Kidney (tissue), 13 donors: ENCODE measurements at regions not wholly inside any gene's neighbourhood (a gene's known extent, or its start where the extent isn't known, plus 50 kb on each side); places are given as distances from the start of the nearest gene placed in this dataset.
"Not testable (repeated sequence)": the region's sequence is repeated elsewhere in the genome, so short reads cannot be mapped to it uniquely, and the experiment has no call there.

Experiments
- DNase-seq, 5 donors: peaks; one replicate each; pipeline ENCODE4 v3.0.0-alpha.2; 2013 to 2020
- FAIRE-seq: peaks from 2 replicates; lab custom pipeline; 2012; peaks lifted over from hg19 to GRCh38; lab: Jason Lieb, UNC
- H3K27ac ChIP-seq, 2 donors: one replicate each; pipeline ENCODE4 v1.7.0; 2013; ENCODE audit warnings: low read depth in 2 of 2, low read length in 2 of 2, inconsistent platforms in 1 of 2
- H3K27me3 ChIP-seq: one replicate; pipeline ENCODE4 v1.7.1; 2013; ENCODE audit warnings: low read length, inconsistent platforms; ENCODE audit not compliant: control insufficient read depth, insufficient read depth
- H3K36me3 ChIP-seq, 3 donors: one replicate each; pipeline versions ENCODE4 v1.7.0 to v1.7.1; 2013; ENCODE audit warnings: low read length in 3 of 3, control low read depth in 1 of 3, inconsistent platforms in 1 of 3; ENCODE audit not compliant: insufficient read depth in 3 of 3, control insufficient read depth in 2 of 3
- H3K4me1 ChIP-seq, 3 donors: one replicate each; pipeline versions ENCODE4 v1.7.0 to v1.7.1; 2013; ENCODE audit warnings: low read length in 3 of 3, inconsistent platforms in 1 of 3, low read depth in 1 of 3; ENCODE audit not compliant: control insufficient read depth in 2 of 3, insufficient read depth in 2 of 3
- H3K4me3 ChIP-seq, 3 donors: one replicate each; pipeline versions ENCODE4 v1.7.0 to v1.8.1; 2013; ENCODE audit warnings: low read length in 3 of 3, control low read depth in 1 of 3, inconsistent platforms in 1 of 3
- H3K9ac ChIP-seq, 3 donors: one replicate each; pipeline versions ENCODE4 v1.7.0 to v1.7.1; 2013; ENCODE audit warnings: low read length in 3 of 3, control low read depth in 1 of 3, inconsistent platforms in 1 of 3
- H3K9me3 ChIP-seq, 3 donors: one replicate each; pipeline versions ENCODE4 v1.7.0 to v1.7.1; 2013; ENCODE audit warnings: low read length in 3 of 3, control low read depth in 1 of 3, inconsistent platforms in 1 of 3; ENCODE audit not compliant: control insufficient read depth in 2 of 3, insufficient read depth in 1 of 3
- intact Hi-C: fragments of 100-400 bp; cut with DNase I; formaldehyde crosslinking; loops from one replicate; pipeline ENCODE4 v1.11.1; 2022
- TF ChIP-seq, protein P1 (sequence below): IDR thresholded peaks from 3 replicates; pipeline ENCODE4 v1.5.1; 2012; ENCODE audit warnings: mild to moderate bottlenecking, moderate library complexity, borderline replicate concordance; ENCODE audit not compliant: insufficient read depth; ENCODE audit errors: extremely low read depth
- donor health status: control.
- donor health status: control.
- donor health status: control.
- donor health status: control.
- donor health status: control.
- donor health status: DM: yes; HTN: yes; CAD: no.
- donor health status: Normal renal cell carcinoma (clear cell type).

DNA sequence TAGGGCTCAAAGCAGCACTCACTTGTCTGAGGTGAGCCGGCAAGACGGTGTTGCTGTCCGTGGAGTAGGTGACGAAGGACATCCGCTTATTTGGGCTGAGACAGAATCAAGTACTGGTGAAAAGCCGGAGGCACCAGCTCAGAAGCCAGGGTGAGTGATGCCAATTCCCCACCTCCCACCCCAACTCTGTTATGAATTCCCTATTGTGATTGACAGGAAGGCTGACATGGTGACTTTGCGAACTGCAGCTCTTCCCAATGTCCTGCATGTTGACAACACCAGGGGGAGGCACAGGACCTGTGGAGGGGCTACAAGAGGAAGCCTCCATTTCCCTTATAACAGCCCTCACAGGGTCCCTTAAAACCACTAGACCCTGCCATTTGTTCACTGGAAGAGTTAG, 52.3 kb upstream of the MSMB start:
- TF ChIP-seq, protein P1, sequence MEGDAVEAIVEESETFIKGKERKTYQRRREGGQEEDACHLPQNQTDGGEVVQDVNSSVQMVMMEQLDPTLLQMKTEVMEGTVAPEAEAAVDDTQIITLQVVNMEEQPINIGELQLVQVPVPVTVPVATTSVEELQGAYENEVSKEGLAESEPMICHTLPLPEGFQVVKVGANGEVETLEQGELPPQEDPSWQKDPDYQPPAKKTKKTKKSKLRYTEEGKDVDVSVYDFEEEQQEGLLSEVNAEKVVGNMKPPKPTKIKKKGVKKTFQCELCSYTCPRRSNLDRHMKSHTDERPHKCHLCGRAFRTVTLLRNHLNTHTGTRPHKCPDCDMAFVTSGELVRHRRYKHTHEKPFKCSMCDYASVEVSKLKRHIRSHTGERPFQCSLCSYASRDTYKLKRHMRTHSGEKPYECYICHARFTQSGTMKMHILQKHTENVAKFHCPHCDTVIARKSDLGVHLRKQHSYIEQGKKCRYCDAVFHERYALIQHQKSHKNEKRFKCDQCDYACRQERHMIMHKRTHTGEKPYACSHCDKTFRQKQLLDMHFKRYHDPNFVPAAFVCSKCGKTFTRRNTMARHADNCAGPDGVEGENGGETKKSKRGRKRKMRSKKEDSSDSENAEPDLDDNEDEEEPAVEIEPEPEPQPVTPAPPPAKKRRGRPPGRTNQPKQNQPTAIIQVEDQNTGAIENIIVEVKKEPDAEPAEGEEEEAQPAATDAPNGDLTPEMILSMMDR, result no peak
- H3K4me1 ChIP-seq, result no peaks in the 10 kb centered on the region
- FAIRE-seq, result no peak
- no peaks in the 10 kb centered on the region for H3K36me3 ChIP-seq
- no peaks in the 10 kb centered on the region for H3K27me3 ChIP-seq
- H3K27ac ChIP-seq, result no peak overlapping the region
- H3K4me3 ChIP-seq, result no peak overlapping the region
- DNase-seq, result no peak
- no peaks in the 10 kb centered on the region for H3K9me3 ChIP-seq
- intact Hi-C loops, result no loop called here
- H3K9ac ChIP-seq, result no peak overlapping the region

DNA sequence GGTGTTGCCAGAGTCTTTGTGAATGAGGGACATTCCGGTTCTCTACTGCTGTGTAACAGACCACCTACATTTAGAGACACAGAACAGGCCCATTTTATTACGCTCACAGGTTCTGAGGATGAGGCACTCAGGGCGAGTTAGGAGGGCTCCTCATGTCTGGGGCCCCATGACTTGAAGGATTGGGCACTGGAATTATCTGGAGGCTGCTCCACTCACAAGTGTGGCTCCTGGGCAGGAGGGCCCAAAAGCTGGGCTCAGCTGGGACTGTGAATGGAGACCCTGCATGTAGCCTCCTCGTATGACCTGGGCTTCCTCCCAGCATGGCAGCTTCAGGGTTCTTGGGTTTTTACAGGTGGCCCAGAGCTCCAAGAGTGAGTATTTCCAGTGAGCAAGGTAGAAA, 52.9 kb upstream of the MSMB start:
- not testable (repeated sequence) for H3K4me3 ChIP-seq

DNA sequence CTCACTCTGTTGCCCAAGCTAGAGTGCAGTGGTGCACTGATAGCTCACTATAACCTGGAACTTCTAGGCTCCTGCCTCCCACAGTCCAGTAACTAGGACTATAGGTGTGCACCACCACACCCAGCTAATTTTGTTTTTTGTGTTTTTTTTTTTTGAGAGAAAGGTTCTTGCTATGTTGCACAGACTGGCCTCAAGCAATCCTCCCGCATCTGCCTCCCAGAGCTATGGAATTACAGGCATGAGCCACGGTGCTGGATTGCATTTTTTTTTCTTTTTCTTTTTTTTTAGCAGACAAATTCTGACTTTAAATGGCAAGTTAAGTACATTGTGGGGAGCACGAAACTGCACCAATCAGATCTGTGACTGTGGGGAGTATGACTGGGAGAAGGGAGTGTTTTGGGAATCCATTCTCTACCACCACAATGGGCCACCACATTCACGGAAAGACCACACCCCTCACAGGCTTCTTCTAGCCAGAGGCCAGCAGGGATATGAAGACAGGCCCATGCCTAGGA, 58.1 kb upstream of the MSMB start:
- TF ChIP-seq, protein P1, result no peak
- no peak for FAIRE-seq
- H3K9me3 ChIP-seq, result no peaks in the 10 kb centered on the region
- no peak for DNase-seq
- no peak overlapping the region for H3K27ac ChIP-seq
- H3K4me1 ChIP-seq, result peaks cover 0 to 6% (median 3%) of the 10 kb centered on the region in 3 donors
- peaks cover 4% of the 10 kb centered on the region for H3K27me3 ChIP-seq
- no peaks in the 10 kb centered on the region for H3K36me3 ChIP-seq
- no peak overlapping the region for H3K9ac ChIP-seq
- H3K4me3 ChIP-seq, result no peak overlapping the region
- intact Hi-C loops, result no loop called here

More for the DNA sequence above, 52.9 kb upstream of the MSMB start:
- H3K36me3 ChIP-seq, H3K9ac ChIP-seq, DNase-seq, H3K27ac ChIP-seq, H3K4me1 ChIP-seq, H3K27me3 ChIP-seq, H3K9me3 ChIP-seq, intact Hi-C loops, FAIRE-seq: not testable (repeated sequence)

DNA sequence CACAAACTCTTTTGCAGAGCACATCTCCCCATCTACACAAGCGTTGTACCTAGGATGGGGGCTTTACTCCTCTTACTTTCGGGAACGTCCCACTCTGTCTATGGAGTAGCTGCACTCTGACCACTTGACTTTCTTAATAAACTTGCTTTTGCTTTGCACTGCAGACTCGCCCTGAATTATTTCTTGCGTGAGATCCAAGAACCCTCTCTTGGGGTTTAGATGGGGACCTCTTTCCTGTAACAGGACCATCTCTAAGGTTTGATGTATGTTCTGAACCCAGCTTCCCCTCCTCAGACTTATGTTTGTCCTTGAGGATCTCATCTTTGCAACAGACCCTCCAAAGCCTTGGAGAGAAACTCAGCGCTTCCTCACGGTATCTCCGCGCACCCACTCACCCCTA, 59.3 kb upstream of the MSMB start:
- H3K9ac ChIP-seq, H3K27me3 ChIP-seq, H3K4me3 ChIP-seq, H3K27ac ChIP-seq, DNase-seq, FAIRE-seq, H3K4me1 ChIP-seq, intact Hi-C loops, H3K9me3 ChIP-seq, H3K36me3 ChIP-seq: not testable (repeated sequence)

DNA sequence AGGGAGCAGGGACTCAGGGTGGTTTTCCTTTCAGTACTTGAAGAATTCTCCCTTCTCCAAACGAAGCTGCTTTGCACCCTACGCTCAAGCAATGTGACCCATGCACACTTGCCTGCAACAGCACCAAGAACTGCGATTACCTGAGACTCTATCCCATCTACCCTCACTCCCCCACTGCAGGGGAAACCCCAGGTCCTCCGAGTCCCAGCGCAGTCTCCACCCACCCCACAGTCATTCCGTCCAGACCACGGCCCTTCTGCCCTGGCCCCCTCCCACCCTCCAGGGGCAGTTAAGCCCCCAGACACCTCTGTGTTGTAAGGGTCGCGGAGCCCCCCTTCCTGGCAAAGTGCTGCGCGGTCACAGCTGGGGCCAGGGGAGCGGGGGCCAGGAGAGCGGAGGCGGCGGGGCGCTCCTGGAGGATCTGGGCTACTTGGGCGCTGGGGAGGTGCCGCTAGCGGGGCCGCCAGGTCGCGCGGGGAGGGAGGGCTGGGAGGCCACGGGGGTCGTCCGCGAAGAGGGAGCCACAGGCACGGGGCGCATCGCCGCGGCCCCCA, 59.9 kb upstream of the MSMB start:
- H3K9ac ChIP-seq, H3K27me3 ChIP-seq, H3K9me3 ChIP-seq, H3K27ac ChIP-seq, FAIRE-seq, H3K4me1 ChIP-seq, H3K36me3 ChIP-seq, intact Hi-C loops: not testable (repeated sequence)
- H3K4me3 ChIP-seq, result peak overlapping the region in 1 of 3 donors; percentile 37
- peak in 4 of 5 donors; percentile 27 to 73 (median 30) for DNase-seq
